ENCODE measurements at regions not wholly inside any gene's neighbourhood (a gene's known extent, or its start where the extent isn't known, plus 50 kb on each side); places are given as distances from the start of the nearest gene placed in this dataset.
"Not testable (repeated sequence)": the region's sequence is repeated elsewhere in the genome, so short reads cannot be mapped to it uniquely, and the experiment has no call there.

- no peaks in the 10 kb centered on the region for H3K4me1 ChIP-seq (ENCODE audit: control insufficient read depth, insufficient read depth, low read length)
- H3K9me3 ChIP-seq (replicated peaks; ENCODE audit: control insufficient read depth, low read depth, low read length): no peaks in the 10 kb centered on the region
- H3K36me3 ChIP-seq (ENCODE audit: control insufficient read depth, insufficient read depth, low read length): no peaks in the 10 kb centered on the region
- DNase-seq: no peak
- H3K27ac ChIP-seq (ENCODE audit: low read length): no peak overlapping the region
- no peak overlapping the region for H3K4me3 ChIP-seq (ENCODE audit: low read length)
- H3K27me3 ChIP-seq (ENCODE audit: control insufficient read depth, insufficient read depth, low read length): no peaks in the 10 kb centered on the region
- WGBS (ENCODE audit: insufficient coverage): 93% methylated on average over 3 of the region's 9 CpGs
Measured at GRCh38 chr17:52477824-52478699, 319.5 kb upstream of the CA10 start.

- Histone ChIP-seq H3K27ac (ENCODE audit: low read length) (no peak overlapping the region), H3K4me3 (ENCODE audit: low read length) (no peak overlapping the region), H3K36me3 (ENCODE audit: control insufficient read depth, insufficient read depth, low read length) (no peaks in the 10 kb centered on the region), H3K4me1 (ENCODE audit: control insufficient read depth, insufficient read depth, low read length) (no peaks in the 10 kb centered on the region), H3K9me3 (replicated peaks; ENCODE audit: control insufficient read depth, low read depth, low read length) (no peaks in the 10 kb centered on the region), H3K27me3 (ENCODE audit: control insufficient read depth, insufficient read depth, low read length) (no peaks in the 10 kb centered on the region)
- DNase-seq: no peak
- 100% methylated on average over 1 of the region's 2 CpGs for WGBS (ENCODE audit: insufficient coverage)
Measured at GRCh38 chr17:52476638-52477313, 318.3 kb upstream of the CA10 start.

- no CpG with 5 or more reads among the region's 2 CpGs for WGBS (ENCODE audit: insufficient coverage)
- DNase-seq: no peak
- no peaks in the 10 kb centered on the region for H3K36me3 ChIP-seq (ENCODE audit: control insufficient read depth, insufficient read depth, low read length)
- H3K27me3 ChIP-seq (ENCODE audit: control insufficient read depth, insufficient read depth, low read length): no peaks in the 10 kb centered on the region
- no peak overlapping the region for H3K4me3 ChIP-seq (ENCODE audit: low read length)
- H3K27ac ChIP-seq (ENCODE audit: low read length): no peak overlapping the region
- no peaks in the 10 kb centered on the region for H3K4me1 ChIP-seq (ENCODE audit: control insufficient read depth, insufficient read depth, low read length)
- H3K9me3 ChIP-seq (replicated peaks; ENCODE audit: control insufficient read depth, low read depth, low read length): peaks cover 3% of the 10 kb centered on the region
Measured at GRCh38 chr17:52470553-52470952, 312.0 kb upstream of the CA10 start.

GRCh38 chr17:52465407-52465806, 306.9 kb upstream of the CA10 start:
- H3K4me1 ChIP-seq (ENCODE audit: control insufficient read depth, insufficient read depth, low read length): no peaks in the 10 kb centered on the region
- 74% methylated on average over 3 of the region's 3 CpGs for WGBS (ENCODE audit: insufficient coverage)
- H3K4me3 ChIP-seq (ENCODE audit: low read length): no peak overlapping the region

GRCh38 chr17:52451294-52451861, 292.9 kb upstream of the CA10 start:
- Histone ChIP-seq H3K36me3 (ENCODE audit: control insufficient read depth, insufficient read depth, low read length) (no peaks in the 10 kb centered on the region), H3K4me1 (ENCODE audit: control insufficient read depth, insufficient read depth, low read length) (no peaks in the 10 kb centered on the region), H3K4me3 (ENCODE audit: low read length) (no peak overlapping the region), H3K9me3 (replicated peaks; ENCODE audit: control insufficient read depth, low read depth, low read length) (no peaks in the 10 kb centered on the region), H3K27me3 (ENCODE audit: control insufficient read depth, insufficient read depth, low read length) (no peaks in the 10 kb centered on the region), H3K27ac (ENCODE audit: low read length) (no peak overlapping the region)
- no peak for DNase-seq

More at GRCh38 chr17:52465407-52465806, 306.9 kb upstream of the CA10 start:
- no peaks in the 10 kb centered on the region for H3K36me3 ChIP-seq (ENCODE audit: control insufficient read depth, insufficient read depth, low read length)
- DNase-seq: no peak
- H3K27me3 ChIP-seq (ENCODE audit: control insufficient read depth, insufficient read depth, low read length): no peaks in the 10 kb centered on the region
- peaks cover 3% of the 10 kb centered on the region for H3K9me3 ChIP-seq (replicated peaks; ENCODE audit: control insufficient read depth, low read depth, low read length)
- no peak overlapping the region for H3K27ac ChIP-seq (ENCODE audit: low read length)

GRCh38 chr17:52442350-52442749, 283.8 kb upstream of the CA10 start:
- H3K36me3 ChIP-seq (ENCODE audit: control insufficient read depth, insufficient read depth, low read length): no peaks in the 10 kb centered on the region
- no CpG with 5 or more reads among the region's 2 CpGs for WGBS (ENCODE audit: insufficient coverage)
- no peak overlapping the region for H3K27ac ChIP-seq (ENCODE audit: low read length)
- H3K27me3 ChIP-seq (ENCODE audit: control insufficient read depth, insufficient read depth, low read length): no peaks in the 10 kb centered on the region
- DNase-seq: no peak
- H3K4me3 ChIP-seq (ENCODE audit: low read length): no peak overlapping the region
- no peaks in the 10 kb centered on the region for H3K4me1 ChIP-seq (ENCODE audit: control insufficient read depth, insufficient read depth, low read length)
- H3K9me3 ChIP-seq (replicated peaks; ENCODE audit: control insufficient read depth, low read depth, low read length): no peaks in the 10 kb centered on the region

GRCh38 chr17:52420555-52421078, 262.1 kb upstream of the CA10 start:
- 81% methylated on average over 1 of the region's 2 CpGs for WGBS (ENCODE audit: insufficient coverage)
- no peak overlapping the region for H3K4me3 ChIP-seq (ENCODE audit: low read length)

GRCh38 chr17:52419229-52419641, 260.7 kb upstream of the CA10 start:
- peak; percentile 32 for DNase-seq
- Histone ChIP-seq H3K27me3 (ENCODE audit: control insufficient read depth, insufficient read depth, low read length) (no peaks in the 10 kb centered on the region), H3K27ac (ENCODE audit: low read length) (no peak overlapping the region), H3K9me3 (replicated peaks; ENCODE audit: control insufficient read depth, low read depth, low read length) (no peaks in the 10 kb centered on the region), H3K36me3 (ENCODE audit: control insufficient read depth, insufficient read depth, low read length) (no peaks in the 10 kb centered on the region), H3K4me3 (ENCODE audit: low read length) (no peak overlapping the region), H3K4me1 (ENCODE audit: control insufficient read depth, insufficient read depth, low read length) (no peaks in the 10 kb centered on the region)
- WGBS (ENCODE audit: insufficient coverage): 64% methylated on average over 1 of the region's 3 CpGs

More at GRCh38 chr17:52420555-52421078, 262.1 kb upstream of the CA10 start:
- DNase-seq: no peak
- no peak overlapping the region for H3K27ac ChIP-seq (ENCODE audit: low read length)
- H3K4me1 ChIP-seq (ENCODE audit: control insufficient read depth, insufficient read depth, low read length): no peaks in the 10 kb centered on the region
- no peaks in the 10 kb centered on the region for H3K36me3 ChIP-seq (ENCODE audit: control insufficient read depth, insufficient read depth, low read length)
- no peaks in the 10 kb centered on the region for H3K27me3 ChIP-seq (ENCODE audit: control insufficient read depth, insufficient read depth, low read length)
- no peaks in the 10 kb centered on the region for H3K9me3 ChIP-seq (replicated peaks; ENCODE audit: control insufficient read depth, low read depth, low read length)

- H3K9me3 ChIP-seq (replicated peaks; ENCODE audit: control insufficient read depth, low read depth, low read length): no peaks in the 10 kb centered on the region
- no peaks in the 10 kb centered on the region for H3K27me3 ChIP-seq (ENCODE audit: control insufficient read depth, insufficient read depth, low read length)
- WGBS (ENCODE audit: insufficient coverage): no CpG with 5 or more reads among the region's 1 CpG
- no peak for DNase-seq
- no peak overlapping the region for H3K4me3 ChIP-seq (ENCODE audit: low read length)
- H3K4me1 ChIP-seq (ENCODE audit: control insufficient read depth, insufficient read depth, low read length): no peaks in the 10 kb centered on the region
- H3K27ac ChIP-seq (ENCODE audit: low read length): no peak overlapping the region
- no peaks in the 10 kb centered on the region for H3K36me3 ChIP-seq (ENCODE audit: control insufficient read depth, insufficient read depth, low read length)
Measured at GRCh38 chr17:52410781-52411180, 252.3 kb upstream of the CA10 start.

GRCh38 chr17:52409222-52409621, 250.7 kb upstream of the CA10 start:
- not testable (repeated sequence) for H3K36me3 ChIP-seq (ENCODE audit: control insufficient read depth, insufficient read depth, low read length); H3K27me3 ChIP-seq (ENCODE audit: control insufficient read depth, insufficient read depth, low read length); H3K4me1 ChIP-seq (ENCODE audit: control insufficient read depth, insufficient read depth, low read length); H3K9me3 ChIP-seq (replicated peaks; ENCODE audit: control insufficient read depth, low read depth, low read length); DNase-seq; H3K4me3 ChIP-seq (ENCODE audit: low read length); H3K27ac ChIP-seq (ENCODE audit: low read length)
- 89% methylated on average over 15 of the region's 15 CpGs for WGBS (ENCODE audit: insufficient coverage)

Measured in muscle of leg (tissue), 3 donors.